DND-41 (cell line): ENCODE measurements at regions not wholly inside any gene's neighbourhood (a gene's known extent, or its start where the extent isn't known, plus 50 kb on each side); places are given as distances from the start of the nearest gene placed in this dataset.

Source experiments
- ATAC-seq: fragments of 200-7000 bp; cut with Tn5 transposase; 3 replicates; pipeline ENCODE4 v1.9.1; 2021; ENCODE audit warnings: low read depth; ENCODE audit not compliant: insufficient read depth
- DNase-seq: peaks from one replicate; pipeline ENCODE4 v3.0.0-alpha.2; 2020
- H2AFZ ChIP-seq: 2 replicates; pipeline ENCODE4 v1.6.0; 2012; ENCODE audit warnings: low read depth, low read length
- H3K27ac ChIP-seq: 2 replicates; pipeline ENCODE4 v1.5.1; 2012; ENCODE audit warnings: low read length, inconsistent platforms
- H3K27me3 ChIP-seq: fragments of 200-600 bp; sonication (generic); 2 replicates; pipeline ENCODE4 v1.6.0; 2012; ENCODE audit warnings: low read length, mild to moderate bottlenecking, inconsistent platforms; ENCODE audit not compliant: insufficient read depth, poor library complexity
- H3K36me3 ChIP-seq: 2 replicates; pipeline ENCODE4 v1.5.1; 2012; ENCODE audit warnings: low read length, inconsistent platforms; ENCODE audit not compliant: insufficient read depth
- H3K4me1 ChIP-seq: 2 replicates; pipeline ENCODE4 v1.5.1; 2012; ENCODE audit warnings: mild to moderate bottlenecking, low read length; ENCODE audit not compliant: insufficient read depth
- H3K4me2 ChIP-seq: 2 replicates; pipeline ENCODE4 v1.6.0; 2012; ENCODE audit warnings: mild to moderate bottlenecking, moderate library complexity, low read length, inconsistent platforms; ENCODE audit not compliant: insufficient read depth
- H3K4me3 ChIP-seq, 2 experiments: fragments of 200-600 bp in 1 of 2; shearing (Covaris generic) in 1 of 2; 2 replicates each; pipeline ENCODE4 v1.5.1; 2012 to 2016; ENCODE audit warnings: inconsistent platforms in 2 of 2, low read length in 2 of 2, mild to moderate bottlenecking in 2 of 2, low read depth in 1 of 2, moderate library complexity in 1 of 2
- H3K79me2 ChIP-seq: 2 replicates; pipeline ENCODE4 v1.6.0; 2012; ENCODE audit warnings: low read length, inconsistent platforms; ENCODE audit not compliant: insufficient read depth
- H3K9ac ChIP-seq: 2 replicates; pipeline ENCODE4 v1.6.0; 2012; ENCODE audit warnings: low read depth, mild to moderate bottlenecking, inconsistent platforms, low read length, moderate library complexity
- H3K9me3 ChIP-seq: 2 replicates; pipeline ENCODE4 v1.5.1; 2012; ENCODE audit warnings: low read length, moderate library complexity, mild to moderate bottlenecking, inconsistent platforms; ENCODE audit not compliant: insufficient read depth, severe bottlenecking
- H4K20me1 ChIP-seq: 2 replicates; pipeline ENCODE4 v1.6.0; 2012; ENCODE audit warnings: low read length; ENCODE audit not compliant: insufficient read depth
- CTCF ChIP-seq: IDR thresholded peaks from 2 replicates; pipeline ENCODE4 v1.5.1; 2012; ENCODE audit warnings: borderline replicate concordance, low read length, moderate library complexity, mild to moderate bottlenecking; ENCODE audit not compliant: poor library complexity, severe bottlenecking; ENCODE audit errors: extremely low read depth
- EZH2 ChIP-seq: IDR thresholded peaks from 3 replicates; pipeline ENCODE4 v1.6.1; 2012; ENCODE audit warnings: borderline replicate concordance, low read depth, mild to moderate bottlenecking, moderate library complexity, low read length, inconsistent platforms; ENCODE audit not compliant: severe bottlenecking

- no peak for TF ChIP-seq EZH2
- no peak for TF ChIP-seq CTCF
- H3K9ac ChIP-seq: no peak overlapping the region
- no peaks in the 10 kb centered on the region for H3K36me3 ChIP-seq
- H3K79me2 ChIP-seq: no peaks in the 10 kb centered on the region
- no peaks in the 10 kb centered on the region for H4K20me1 ChIP-seq
- H3K9me3 ChIP-seq: no peaks in the 10 kb centered on the region
- DNase-seq (no peak), ATAC-seq (no peak)
- no peak overlapping the region for H3K4me3 ChIP-seq
- no peaks in the 10 kb centered on the region for H3K27me3 ChIP-seq
- no peaks in the 10 kb centered on the region for H3K4me1 ChIP-seq
- no peak overlapping the region for H3K4me2 ChIP-seq
- no peak overlapping the region for H2AFZ ChIP-seq
- no peak overlapping the region for H3K27ac ChIP-seq
Measured at GRCh38 chr18:41199212-41199611, 755.8 kb upstream of the PIK3C3 start.

GRCh38 chr18:41197967-41198366, 757.1 kb upstream of the PIK3C3 start:
- DNase-seq: no peak
- H3K9ac ChIP-seq: no peak overlapping the region
- H3K4me1 ChIP-seq: no peaks in the 10 kb centered on the region

GRCh38 chr18:41170346-41170745, 784.7 kb upstream of the PIK3C3 start:
- no peak overlapping the region for H3K4me2 ChIP-seq
- no peak for TF ChIP-seq CTCF
- TF ChIP-seq EZH2: no peak
- H3K4me1 ChIP-seq: no peaks in the 10 kb centered on the region
- no peak overlapping the region for H2AFZ ChIP-seq
- DNase-seq (no peak), ATAC-seq (no peak)
- no peak overlapping the region for H3K27ac ChIP-seq
- no peak overlapping the region for H3K9ac ChIP-seq
- no peaks in the 10 kb centered on the region for H3K79me2 ChIP-seq
- no peaks in the 10 kb centered on the region for H4K20me1 ChIP-seq
- no peaks in the 10 kb centered on the region for H3K36me3 ChIP-seq
- H3K9me3 ChIP-seq: no peaks in the 10 kb centered on the region
- no peaks in the 10 kb centered on the region for H3K27me3 ChIP-seq
- no peak overlapping the region for H3K4me3 ChIP-seq

More at GRCh38 chr18:41197967-41198366, 757.1 kb upstream of the PIK3C3 start:
- Histone ChIP-seq H3K79me2 (no peaks in the 10 kb centered on the region), H3K27me3 (no peaks in the 10 kb centered on the region), H3K4me3 (no peak overlapping the region), H2AFZ (no peak overlapping the region), H3K9me3 (no peaks in the 10 kb centered on the region), H3K27ac (no peak overlapping the region), H3K4me2 (no peak overlapping the region), H3K36me3 (no peaks in the 10 kb centered on the region), H4K20me1 (no peaks in the 10 kb centered on the region)
- ATAC-seq: no peak
- no peak for TF ChIP-seq EZH2
- TF ChIP-seq CTCF: no peak

- Histone ChIP-seq H2AFZ (no peak overlapping the region), H3K9me3 (no peaks in the 10 kb centered on the region), H3K27ac (no peak overlapping the region), H3K27me3 (no peaks in the 10 kb centered on the region), H3K79me2 (no peaks in the 10 kb centered on the region), H3K4me2 (no peak overlapping the region), H3K4me3 (no peak overlapping the region), H4K20me1 (no peaks in the 10 kb centered on the region), H3K9ac (no peak overlapping the region), H3K36me3 (no peaks in the 10 kb centered on the region), H3K4me1 (no peaks in the 10 kb centered on the region)
- DNase-seq (no peak), ATAC-seq (no peak)
- TF ChIP-seq CTCF (no peak), EZH2 (no peak)
Measured at GRCh38 chr18:41165625-41166024, 789.4 kb upstream of the PIK3C3 start.
